NOMO-1 (cell line): ENCODE measurements at regions not wholly inside any gene's neighbourhood (a gene's known extent, or its start where the extent isn't known, plus 50 kb on each side); places are given as distances from the start of the nearest gene placed in this dataset.

Experiments used
- DNase-seq, 2 experiments: peaks; one replicate each; lab custom pipeline; 2025; ENCODE audit not compliant: unreplicated experiment in 2 of 2; lab: John Stamatoyannopoulos, UW

GRCh38 chr4:175125410-175126068, 207.4 kb downstream of the ADAM29 start:
- no peak for DNase-seq

- DNase-seq: no peak
Observed at GRCh38 chr4:175127314-175127713, 209.2 kb downstream of the ADAM29 start.

GRCh38 chr4:175129797-175130196, 211.6 kb downstream of the ADAM29 start:
- DNase-seq: no peak

- DNase-seq: no peak
Observed at GRCh38 chr4:175139205-175139604, 221.0 kb downstream of the ADAM29 start.

GRCh38 chr4:175143116-175143515, 225.0 kb downstream of the ADAM29 start:
- no peak for DNase-seq

- DNase-seq: no peak
Observed at GRCh38 chr4:175146799-175147198, 228.6 kb downstream of the ADAM29 start.

- DNase-seq: no peak
Observed at GRCh38 chr4:175147233-175147632, 229.1 kb downstream of the ADAM29 start.

GRCh38 chr4:175166020-175166419, 247.9 kb downstream of the ADAM29 start:
- no peak for DNase-seq

GRCh38 chr4:175176710-175177109, 258.6 kb downstream of the ADAM29 start:
- no peak for DNase-seq

GRCh38 chr4:175190654-175191053, 272.5 kb downstream of the ADAM29 start:
- no peak for DNase-seq

- no peak for DNase-seq
Observed at GRCh38 chr4:175198056-175198455, 279.9 kb downstream of the ADAM29 start.

GRCh38 chr4:175215208-175215607, 297.1 kb downstream of the ADAM29 start:
- DNase-seq: no peak

- DNase-seq: no peak
Observed at GRCh38 chr4:175215657-175216056, 297.5 kb downstream of the ADAM29 start.

GRCh38 chr4:175229154-175229553, 311.0 kb downstream of the ADAM29 start:
- no peak for DNase-seq

GRCh38 chr4:175234162-175234561, 316.0 kb downstream of the ADAM29 start:
- DNase-seq: no peak

- DNase-seq: no peak
Observed at GRCh38 chr4:175238827-175239517, 320.8 kb downstream of the ADAM29 start.

- DNase-seq: no peak
Observed at GRCh38 chr4:175246941-175247340, 328.8 kb downstream of the ADAM29 start.

- no peak for DNase-seq
Observed at GRCh38 chr4:175252642-175253041, 334.5 kb downstream of the ADAM29 start.

GRCh38 chr4:175253184-175253902, 335.2 kb downstream of the ADAM29 start:
- DNase-seq: no peak

GRCh38 chr4:175263537-175263936, 345.4 kb downstream of the ADAM29 start:
- no peak for DNase-seq

- DNase-seq: no peak
Observed at GRCh38 chr4:175271010-175271630, 353.0 kb downstream of the ADAM29 start.
